GM19468 (cell line): ENCODE measurements at regions not wholly inside any gene's neighbourhood (a gene's known extent, or its start where the extent isn't known, plus 50 kb on each side); places are given as distances from the start of the nearest gene placed in this dataset.

ENCODE experiments used
- ATAC-seq: cut with Tn5 transposase; IDR thresholded peaks from one replicate; pipeline ENCODE4 v1.9.1; 2021; ENCODE audit warnings: mild to moderate bottlenecking, moderate library complexity, moderate number of reproducible peaks; ENCODE audit not compliant: unreplicated experiment; ENCODE audit errors: extremely low read depth

DNA sequence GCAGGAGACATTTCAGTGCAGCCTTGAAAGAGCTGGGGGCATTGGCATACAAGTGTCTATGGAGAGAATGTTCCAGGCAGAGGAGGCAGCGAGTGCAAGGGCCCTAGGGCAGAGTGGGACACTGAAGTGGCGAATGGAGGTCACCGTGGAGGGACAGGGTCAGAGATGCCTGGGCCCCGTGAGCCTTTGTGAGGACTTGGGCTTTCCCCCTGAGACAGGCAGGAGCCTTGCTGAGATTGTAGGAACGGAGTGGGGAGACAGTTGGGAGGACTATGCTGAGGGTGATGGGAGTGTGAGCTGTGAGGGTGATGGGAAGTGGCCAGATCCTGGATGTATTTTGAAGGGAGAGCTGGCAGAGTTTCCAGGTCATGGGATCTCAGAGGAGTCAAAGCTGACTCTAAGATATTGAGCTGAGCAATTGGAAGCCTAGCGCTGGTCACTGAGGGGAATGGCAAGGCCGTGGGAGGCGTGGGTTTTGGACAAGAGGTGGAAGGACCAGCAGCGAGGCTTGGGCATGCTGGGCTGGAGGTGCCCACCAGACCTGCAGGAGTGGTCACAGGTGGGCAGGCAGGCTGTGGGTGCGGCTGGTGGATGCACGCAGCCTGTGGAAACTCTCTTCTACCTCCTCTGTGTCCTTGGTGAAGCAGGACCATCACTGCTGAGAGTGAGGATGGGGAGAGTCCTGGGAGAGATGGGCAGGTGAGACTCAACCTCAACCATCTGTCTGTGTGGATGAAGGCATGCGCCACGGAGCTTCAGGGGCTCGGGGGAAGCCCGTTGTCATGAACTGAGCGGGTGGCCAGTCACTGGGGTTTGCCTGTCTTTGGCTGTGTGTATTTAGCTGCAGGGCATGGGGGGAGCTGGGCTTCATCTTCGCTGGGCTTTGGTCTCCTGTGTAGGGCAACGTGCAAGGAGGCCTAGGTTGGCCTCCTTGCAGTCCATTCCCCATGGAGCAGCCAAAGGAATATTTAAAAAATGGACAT, 241.2 kb upstream of the HS6ST1 start:
- ATAC-seq, result no peak

DNA sequence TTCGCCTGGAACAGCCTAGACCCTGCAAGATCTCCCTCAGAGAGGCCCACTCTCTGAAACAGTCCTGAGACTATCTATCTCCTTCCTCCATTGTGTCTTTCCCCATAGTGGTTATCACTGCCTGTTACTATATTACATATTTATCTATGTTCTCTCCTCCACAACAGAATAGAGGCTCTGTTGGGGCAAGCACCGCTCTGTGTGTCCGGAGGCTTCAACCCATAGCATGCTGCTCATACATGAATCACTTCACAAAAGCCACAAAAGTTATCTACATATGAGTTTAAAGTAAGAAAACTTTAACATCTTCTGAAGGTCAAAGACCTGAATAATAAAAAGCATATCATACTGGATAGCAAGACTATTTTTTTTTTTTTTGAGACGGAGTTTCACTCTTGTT, 242.1 kb upstream of the HS6ST1 start:
- ATAC-seq, result no peak

GRCh38 chr2:128562471-128563347, 244.0 kb upstream of the HS6ST1 start:
- no peak for ATAC-seq

- ATAC-seq, result no peak
Observed at GRCh38 chr2:128563348-128563687, 244.7 kb upstream of the HS6ST1 start.

- ATAC-seq, result no peak
Observed at GRCh38 chr2:128564131-128564530, 245.5 kb upstream of the HS6ST1 start.

DNA sequence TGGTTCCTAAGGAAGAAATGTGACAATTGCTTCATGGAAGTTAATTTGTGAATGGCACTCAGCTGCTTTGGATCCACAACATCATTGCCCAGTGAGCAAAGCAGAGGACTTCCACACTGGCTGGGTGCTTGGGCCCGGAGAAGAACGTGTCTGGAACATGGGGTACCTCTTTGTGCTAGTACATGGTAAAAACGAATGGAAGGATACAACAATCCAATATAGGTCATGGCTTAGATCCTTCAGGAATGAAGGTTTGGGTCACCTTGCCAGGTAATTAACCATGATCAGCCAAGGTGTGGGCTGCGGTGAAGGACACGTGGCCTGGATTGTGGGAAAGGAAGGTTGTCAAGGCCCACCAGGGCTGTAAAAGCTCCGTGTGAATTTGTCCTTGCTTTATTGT, 245.9 kb upstream of the HS6ST1 start:
- no peak for ATAC-seq

- ATAC-seq, result no peak
Observed at GRCh38 chr2:128565441-128565840, 246.8 kb upstream of the HS6ST1 start.

DNA sequence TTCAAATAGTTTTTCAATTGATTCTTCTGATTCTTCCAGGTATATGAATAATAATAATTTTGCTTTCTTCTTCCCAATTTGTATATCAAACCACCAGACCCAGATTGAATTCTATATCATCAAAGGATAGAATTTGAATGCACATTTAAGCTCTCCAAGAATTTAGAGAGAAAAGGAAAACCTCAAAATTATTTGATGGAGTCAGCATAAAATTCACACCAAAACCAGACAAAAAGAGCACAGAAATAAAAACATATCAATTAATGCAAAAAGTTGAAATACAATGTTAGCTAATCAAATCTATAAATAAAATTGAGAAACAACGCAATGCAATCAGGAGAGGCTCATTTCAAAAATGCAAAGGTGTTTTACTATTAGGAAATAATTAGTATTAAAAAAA, 248.0 kb upstream of the HS6ST1 start:
- ATAC-seq, result no peak

- no peak for ATAC-seq
Observed at GRCh38 chr2:128568106-128568505, 249.4 kb upstream of the HS6ST1 start.

DNA sequence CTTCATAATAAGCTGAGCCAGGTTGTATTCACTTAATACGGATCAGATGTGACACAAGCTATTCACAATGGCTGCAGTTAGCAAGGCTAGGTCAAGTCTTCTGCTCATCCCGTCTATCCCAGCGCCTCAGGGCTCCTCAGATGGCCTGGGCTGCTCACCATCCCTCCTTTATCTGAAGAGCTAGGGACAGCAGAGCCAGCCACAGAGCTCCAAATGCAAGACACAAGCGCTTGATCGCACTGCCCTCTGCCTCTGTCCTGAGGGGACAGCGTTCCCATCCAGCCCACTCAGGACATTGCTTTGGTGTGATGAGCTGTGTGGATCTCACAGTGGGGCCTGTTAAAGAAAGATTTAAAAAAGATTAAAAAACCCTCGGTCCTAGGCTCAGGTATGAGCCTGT, 254.4 kb upstream of the HS6ST1 start:
- ATAC-seq, result no peak

DNA sequence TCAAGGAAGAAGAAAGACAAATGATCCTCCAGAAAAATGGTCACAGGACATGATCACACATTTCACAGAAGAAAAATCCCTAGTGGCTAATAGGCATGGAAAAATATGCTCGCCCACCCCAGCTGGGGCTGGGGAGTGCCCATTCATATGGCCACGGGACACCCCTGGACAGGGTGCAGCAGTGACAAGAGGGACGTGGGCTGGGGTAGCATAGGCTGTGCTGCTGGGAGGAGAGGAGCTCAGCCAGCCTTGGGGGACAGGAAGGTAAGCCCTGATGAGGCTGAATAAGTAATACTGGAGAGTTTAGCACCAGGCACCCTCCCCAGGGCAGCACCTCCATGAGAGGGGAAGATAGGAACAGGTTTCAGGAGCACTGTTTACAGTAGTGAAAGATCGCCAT, 254.9 kb upstream of the HS6ST1 start:
- ATAC-seq, result no peak

DNA sequence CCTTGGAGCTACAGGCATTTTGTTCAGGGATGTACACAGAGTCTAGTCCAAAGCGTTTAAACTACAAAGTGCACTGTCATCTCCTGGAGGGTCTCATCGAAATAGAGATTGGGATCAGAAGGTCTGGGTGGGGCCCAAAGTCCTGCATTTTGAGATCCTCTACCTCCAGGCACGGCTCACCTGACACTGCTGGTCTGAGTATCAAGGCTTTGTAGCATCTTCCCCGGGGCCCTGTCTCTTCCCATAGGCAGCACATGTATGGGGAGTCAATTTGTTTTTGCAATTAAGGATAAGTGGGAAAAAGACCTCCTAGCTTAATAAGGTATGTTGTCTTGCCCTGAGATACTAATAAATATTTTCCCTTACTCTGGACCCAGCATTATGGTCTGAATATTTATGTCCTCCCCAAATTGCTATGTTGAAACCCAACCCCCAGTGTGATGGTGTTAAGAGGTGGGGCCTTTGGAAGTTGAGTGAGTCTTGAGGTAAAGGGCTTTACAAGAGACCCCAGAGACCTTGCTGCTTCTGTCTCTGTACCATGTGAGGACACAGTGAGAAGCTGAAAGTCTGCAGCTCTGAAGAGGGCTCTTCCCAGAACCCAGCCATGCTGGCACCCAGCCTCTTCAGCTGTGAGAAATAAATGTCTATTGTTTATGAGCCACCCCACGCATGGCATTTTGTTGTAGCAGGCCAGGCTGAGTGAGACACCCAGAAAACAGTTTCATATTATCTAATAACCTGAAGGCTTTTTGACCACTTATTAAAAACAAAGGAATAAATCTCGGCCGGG, 258.7 kb upstream of the HS6ST1 start:
- no peak for ATAC-seq

GRCh38 chr2:128578406-128579390, 260.0 kb upstream of the HS6ST1 start:
- ATAC-seq, result no peak

- no peak for ATAC-seq
Observed at GRCh38 chr2:128579825-128580224, 261.2 kb upstream of the HS6ST1 start.

DNA sequence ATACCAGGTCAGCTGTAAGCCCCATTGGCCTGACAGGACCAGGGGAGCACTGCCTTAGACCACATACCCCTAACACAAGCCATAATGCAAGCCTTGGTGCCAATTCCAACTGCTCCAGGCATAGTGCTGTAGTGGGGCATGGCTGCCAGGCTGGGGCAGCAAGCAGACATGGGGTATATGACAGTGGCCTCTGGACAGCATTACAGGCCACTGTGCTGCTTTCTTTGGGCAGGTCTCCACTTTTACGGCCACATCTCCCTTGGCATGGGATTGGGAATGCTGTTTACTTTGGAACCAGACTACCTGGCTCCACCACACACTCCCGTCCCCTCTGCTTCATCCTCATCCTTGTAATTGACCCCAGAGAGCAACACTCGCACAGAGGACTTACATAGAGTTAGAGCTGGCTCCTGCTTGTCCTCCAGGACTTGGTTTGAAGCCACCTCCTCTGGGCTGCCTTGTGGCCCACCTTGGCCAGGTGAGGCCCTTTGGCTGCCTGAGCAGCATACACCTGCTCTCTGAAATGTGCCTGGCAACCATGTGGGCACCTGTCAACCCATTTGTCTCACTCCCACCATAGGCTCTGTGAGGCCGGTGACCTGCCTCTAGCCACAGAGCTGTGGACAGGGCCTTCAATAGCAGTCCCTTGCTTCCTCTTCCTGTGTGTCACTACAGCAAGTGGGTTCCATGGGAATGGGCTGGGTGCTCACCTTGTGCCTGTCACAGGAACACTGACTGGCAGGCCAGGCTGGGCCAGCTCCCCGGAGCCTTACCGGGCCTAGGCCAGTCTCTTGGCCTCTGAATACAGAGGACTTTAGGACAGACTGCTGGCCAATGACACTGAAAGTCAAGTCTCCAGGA, 262.6 kb upstream of the HS6ST1 start:
- no peak for ATAC-seq

DNA sequence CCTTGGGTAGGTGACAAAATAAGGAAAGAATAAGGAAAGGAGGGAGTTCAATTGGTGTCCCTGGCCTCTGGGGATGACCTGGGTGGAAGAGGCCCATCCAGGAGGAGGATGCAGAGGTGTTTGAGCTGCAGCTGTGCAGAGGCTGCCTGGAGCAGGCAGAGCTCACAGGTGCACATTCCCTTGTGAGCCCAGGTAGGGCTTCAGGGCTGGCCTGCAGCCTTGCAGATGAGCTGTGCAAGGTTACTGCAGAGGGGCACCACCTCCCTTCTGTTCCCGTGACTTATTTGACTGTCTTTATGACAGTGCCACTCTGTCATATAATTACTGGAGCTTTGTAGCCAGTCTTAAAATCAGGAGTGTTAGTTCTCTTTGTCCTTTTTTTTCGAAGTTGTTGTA, 263.2 kb upstream of the HS6ST1 start:
- ATAC-seq, result no peak

- no peak for ATAC-seq
Observed at GRCh38 chr2:128584296-128584890, 265.7 kb upstream of the HS6ST1 start.

- ATAC-seq, result no peak
Observed at GRCh38 chr2:128585706-128586105, 267.0 kb upstream of the HS6ST1 start.
